ENCODE measurements at regions not wholly inside any gene's neighbourhood (a gene's known extent, or its start where the extent isn't known, plus 50 kb on each side); places are given as distances from the start of the nearest gene placed in this dataset.

DNA sequence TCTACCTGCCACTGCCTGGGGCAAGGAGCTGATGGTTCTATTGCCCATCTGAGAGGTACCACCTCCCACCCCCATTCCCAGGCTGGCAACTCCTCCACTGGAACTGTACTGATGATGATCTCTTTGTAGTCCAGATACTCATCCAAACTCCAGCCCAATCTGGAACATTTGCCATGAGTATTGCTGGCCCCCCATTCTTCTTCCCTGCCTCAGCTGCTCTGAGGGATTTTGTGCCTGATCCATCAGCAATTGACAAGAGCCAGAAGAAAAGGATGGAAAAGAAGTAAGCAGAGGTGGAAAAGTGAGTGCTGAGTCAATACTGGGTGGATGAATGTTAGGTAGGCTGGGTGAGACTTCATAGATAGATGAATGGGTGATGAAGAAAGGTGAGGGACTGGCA, 101.2 kb downstream of the NMUR2 start:
- TF ChIP-seq, protein P1, sequence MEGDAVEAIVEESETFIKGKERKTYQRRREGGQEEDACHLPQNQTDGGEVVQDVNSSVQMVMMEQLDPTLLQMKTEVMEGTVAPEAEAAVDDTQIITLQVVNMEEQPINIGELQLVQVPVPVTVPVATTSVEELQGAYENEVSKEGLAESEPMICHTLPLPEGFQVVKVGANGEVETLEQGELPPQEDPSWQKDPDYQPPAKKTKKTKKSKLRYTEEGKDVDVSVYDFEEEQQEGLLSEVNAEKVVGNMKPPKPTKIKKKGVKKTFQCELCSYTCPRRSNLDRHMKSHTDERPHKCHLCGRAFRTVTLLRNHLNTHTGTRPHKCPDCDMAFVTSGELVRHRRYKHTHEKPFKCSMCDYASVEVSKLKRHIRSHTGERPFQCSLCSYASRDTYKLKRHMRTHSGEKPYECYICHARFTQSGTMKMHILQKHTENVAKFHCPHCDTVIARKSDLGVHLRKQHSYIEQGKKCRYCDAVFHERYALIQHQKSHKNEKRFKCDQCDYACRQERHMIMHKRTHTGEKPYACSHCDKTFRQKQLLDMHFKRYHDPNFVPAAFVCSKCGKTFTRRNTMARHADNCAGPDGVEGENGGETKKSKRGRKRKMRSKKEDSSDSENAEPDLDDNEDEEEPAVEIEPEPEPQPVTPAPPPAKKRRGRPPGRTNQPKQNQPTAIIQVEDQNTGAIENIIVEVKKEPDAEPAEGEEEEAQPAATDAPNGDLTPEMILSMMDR (IDR thresholded peaks at IDR 0.05; ENCODE audit: low read depth, low read length, missing input control): no peak
- TF ChIP-seq, protein P2, sequence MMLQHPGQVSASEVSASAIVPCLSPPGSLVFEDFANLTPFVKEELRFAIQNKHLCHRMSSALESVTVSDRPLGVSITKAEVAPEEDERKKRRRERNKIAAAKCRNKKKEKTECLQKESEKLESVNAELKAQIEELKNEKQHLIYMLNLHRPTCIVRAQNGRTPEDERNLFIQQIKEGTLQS (IDR thresholded peaks at IDR 0.05): no peak
- TF ChIP-seq RXRA (IDR thresholded peaks at IDR 0.05): no peak
- TF ChIP-seq RAD21 (IDR thresholded peaks at IDR 0.05): no peak
- TF ChIP-seq JUND (IDR thresholded peaks at IDR 0.05): no peak
- TF ChIP-seq TAF1 (conservative IDR thresholded peaks at IDR 0.05): no peak
- TF ChIP-seq GABPA (IDR thresholded peaks at IDR 0.05 in 1 of 2, conservative IDR thresholded peaks at IDR 0.05 in 1 of 2): no peak
- TF ChIP-seq YY1 (IDR thresholded peaks at IDR 0.05): no peak
- TF ChIP-seq MAX (IDR thresholded peaks at IDR 0.05): no peak
- no peak for TF ChIP-seq FOXA1 (IDR thresholded peaks at IDR 0.05)

All from liver (tissue), 3 donors.